B cell (primary cell): ENCODE measurements at regions not wholly inside any gene's neighbourhood (a gene's known extent, or its start where the extent isn't known, plus 50 kb on each side); places are given as distances from the start of the nearest gene placed in this dataset.

Experiments
- ATAC-seq: fragments of 200-7000 bp; cut with Tn5 transposase; one replicate; pipeline ENCODE4 v1.10.0; 2021; ENCODE audit warnings: low read depth, mild to moderate bottlenecking, moderate number of reproducible peaks, moderate library complexity
- CTCF ChIA-PET: fragments of 350-600 bp; sonication (Branson Sonifier 250); formaldehyde crosslinking; loops from one replicate; lab custom pipeline; 2021; ENCODE audit warnings: antibody characterized with exemption, inconsistent platforms; lab: Charles Lee
- POLR2A ChIA-PET: fragments of 350-600 bp; sonication (Branson Sonifier 250); formaldehyde crosslinking; loops from one replicate; lab custom pipeline; 2021; ENCODE audit warnings: antibody characterized with exemption; lab: Charles Lee
- DNase-seq: peaks from one replicate; pipeline ENCODE4 v3.0.0; 2013
- H2AFZ ChIP-seq: 2 replicates; pipeline ENCODE4 v1.6.1; 2012; ENCODE audit warnings: mild to moderate bottlenecking, low read depth, low read length; ENCODE audit not compliant: insufficient read depth, poor library complexity, severe bottlenecking
- H3K27ac ChIP-seq, 2 donors: 1 replicate in 1 of 2; 2 replicates in 1 of 2; pipeline ENCODE4 v1.5.1; 2012 to 2013; ENCODE audit warnings: low read length in 2 of 2, mild to moderate bottlenecking in 2 of 2, moderate library complexity in 1 of 2
- H3K27me3 ChIP-seq, 4 experiments: fragments of 200-600 bp in 1 of 4; sonication (generic) in 1 of 4; replicated peaks in 1 of 4; 1 replicate in 2 of 4; 2 replicates in 2 of 4; pipeline versions ENCODE4 v1.6.1 to v1.7.0; 2013 to 2016; ENCODE audit warnings: low read length in 3 of 4, mild to moderate bottlenecking in 2 of 4, mixed read lengths in 1 of 4, moderate library complexity in 1 of 4; ENCODE audit not compliant: insufficient read depth in 4 of 4, control insufficient read depth in 3 of 4; ENCODE audit errors: control extremely low read depth in 1 of 4
- H3K36me3 ChIP-seq, 2 experiments: replicated peaks in 1 of 2; 1 replicate in 1 of 2; 2 replicates in 1 of 2; pipeline versions ENCODE4 v1.6.1 to v1.7.1; 2013; ENCODE audit warnings: low read length in 1 of 2; ENCODE audit not compliant: insufficient read depth in 2 of 2, control insufficient read depth in 1 of 2; ENCODE audit errors: control extremely low read depth in 1 of 2, extremely low read depth in 1 of 2
- H3K4me1 ChIP-seq, 2 donors: fragments of 200-600 bp in 1 of 2; sonication (generic) in 1 of 2; 1 replicate in 1 of 2; 2 replicates in 1 of 2; pipeline versions ENCODE4 v1.5.1 to v1.6.1; 2013 to 2017; ENCODE audit warnings: low read length in 2 of 2; ENCODE audit not compliant: control insufficient read depth in 2 of 2, insufficient read depth in 2 of 2
- H3K4me2 ChIP-seq: replicated peaks from 2 replicates; pipeline ENCODE3; 2012; ENCODE audit warnings: mild to moderate bottlenecking, low read depth, low read length; ENCODE audit not compliant: poor library complexity, severe bottlenecking
- H3K4me3 ChIP-seq, 5 experiments: fragments of 200-600 bp in 1 of 5; sonication (generic) in 1 of 5; 1 replicate in 3 of 5; 2 replicates in 2 of 5; pipeline versions ENCODE4 v1.5.1 to v1.7.0; 2011 to 2016; ENCODE audit warnings: low read length in 4 of 5, mild to moderate bottlenecking in 4 of 5, low read depth in 2 of 5, control low read depth in 1 of 5, moderate library complexity in 1 of 5; ENCODE audit not compliant: insufficient read depth in 1 of 5; ENCODE audit errors: control extremely low read depth in 1 of 5, extremely low read depth in 1 of 5
- H3K79me2 ChIP-seq: fragments of 200-600 bp; sonication (generic); one replicate; pipeline ENCODE4 v1.6.0; 2016; ENCODE audit warnings: low read length; ENCODE audit not compliant: control insufficient read depth, insufficient read depth
- H3K9ac ChIP-seq: fragments of 200-600 bp; sonication (generic); 2 replicates; pipeline ENCODE4 v1.6.1; 2017; ENCODE audit warnings: mild to moderate bottlenecking, low read length, moderate library complexity
- H3K9me3 ChIP-seq, 3 donors: one replicate each; pipeline versions ENCODE4 v1.6.1 to v1.7.1; 2013; ENCODE audit warnings: low read length in 2 of 3; ENCODE audit not compliant: control insufficient read depth in 2 of 3, insufficient read depth in 1 of 3; ENCODE audit errors: control extremely low read depth in 1 of 3
- H4K20me1 ChIP-seq: 2 replicates; pipeline ENCODE4 v1.6.0; 2012; ENCODE audit warnings: mild to moderate bottlenecking, low read length; ENCODE audit not compliant: insufficient read depth, control insufficient read depth, poor library complexity, severe bottlenecking
- H3K27ac Mint-ChIP-seq: one replicate; pipeline ENCODE4 v1.8.0; 2021; ENCODE audit warnings: mixed read lengths
- H3K27me3 Mint-ChIP-seq: one replicate; pipeline ENCODE4 v1.8.0; 2021; ENCODE audit warnings: mixed read lengths
- H3K4me1 Mint-ChIP-seq: one replicate; pipeline ENCODE4 v1.8.0; 2021; ENCODE audit warnings: mixed read lengths
- H3K4me3 Mint-ChIP-seq: one replicate; pipeline ENCODE4 v1.8.0; 2021; ENCODE audit warnings: mixed read lengths
- H3K9me3 Mint-ChIP-seq: one replicate; pipeline ENCODE4 v1.8.0; 2022; ENCODE audit warnings: mixed read lengths; ENCODE audit not compliant: insufficient read depth
- CTCF ChIP-seq: fragments of 200-600 bp; IDR thresholded peaks from one replicate; pipeline ENCODE4 v1.8.0; 2022; ENCODE audit warnings: antibody characterized with exemption, mild to moderate bottlenecking
- EZH2 ChIP-seq: IDR thresholded peaks from 2 replicates; pipeline ENCODE4 v1.6.1; 2012; ENCODE audit warnings: borderline replicate concordance, low read depth, mild to moderate bottlenecking, moderate library complexity, low read length; ENCODE audit not compliant: insufficient read depth, poor library complexity, severe bottlenecking
- WGBS: methylation state at CpG from one replicate; pipeline ENCODE4 v1.1.5; 2013; ENCODE audit warnings: missing lambda C conversion rate; ENCODE audit not compliant: insufficient coverage; 5-methylcytosine and 5-hydroxymethylcytosine counted together
- intact Hi-C: fragments of 100-400 bp; cut with micrococcal nuclease; formaldehyde crosslinking; loops from one replicate; pipeline ENCODE4 v1.10.0; 2022

- Histone ChIP-seq H3K79me2 (no peaks in the 10 kb centered on the region), H3K4me2 (no peak overlapping the region), H3K27ac (no peak overlapping the region), H3K36me3 (no peaks in the 10 kb centered on the region), H3K4me3 (no peak overlapping the region), H2AFZ (no peak overlapping the region), H3K9ac (no peak overlapping the region), H3K4me1 (no peaks in the 10 kb centered on the region), H3K9me3 (no peaks in the 10 kb centered on the region), H3K27me3 (no peaks in the 10 kb centered on the region), H4K20me1 (no peaks in the 10 kb centered on the region)
- no peak for ATAC-seq
- Mint-ChIP-seq H3K4me1 (peaks cover 4% of the 10 kb centered on the region), H3K27me3 (no peaks in the 10 kb centered on the region), H3K27ac (no peak overlapping the region), H3K4me3 (no peak overlapping the region), H3K9me3 (no peaks in the 10 kb centered on the region)
- WGBS: 86% methylated on average over 10 of the region's 10 CpGs
- TF ChIP-seq CTCF (no peak), EZH2 (no peak)
- POLR2A ChIA-PET: no interaction called here
- intact Hi-C loops: no loop called here
- CTCF ChIA-PET: no interaction called here
- DNase-seq: no peak
Observed at GRCh38 chr6:14818422-14818884, 427.4 kb upstream of the JARID2 start.

- Histone ChIP-seq H3K27me3 (no peaks in the 10 kb centered on the region), H3K9me3 (no peaks in the 10 kb centered on the region), H3K27ac (no peak overlapping the region), H3K9ac (no peak overlapping the region), H3K4me2 (no peak overlapping the region), H2AFZ (no peak overlapping the region), H4K20me1 (no peaks in the 10 kb centered on the region), H3K36me3 (no peaks in the 10 kb centered on the region), H3K79me2 (no peaks in the 10 kb centered on the region), H3K4me3 (no peak overlapping the region), H3K4me1 (no peaks in the 10 kb centered on the region)
- TF ChIP-seq EZH2 (no peak), CTCF (no peak)
- no peak for ATAC-seq
- WGBS: 93% methylated on average over 4 of the region's 4 CpGs
- Mint-ChIP-seq H3K27me3 (peaks cover 1% of the 10 kb centered on the region), H3K9me3 (no peaks in the 10 kb centered on the region), H3K4me1 (peaks cover 4% of the 10 kb centered on the region), H3K27ac (no peak overlapping the region), H3K4me3 (no peak overlapping the region)
- POLR2A ChIA-PET: no interaction called here
- intact Hi-C loops: no loop called here
- CTCF ChIA-PET: no interaction called here
- DNase-seq: no peak
Observed at GRCh38 chr6:14819001-14819400, 426.9 kb upstream of the JARID2 start.
